Astrocyte of the spinal cord (primary cell): ENCODE measurements at regions not wholly inside any gene's neighbourhood (a gene's known extent, or its start where the extent isn't known, plus 50 kb on each side); places are given as distances from the start of the nearest gene placed in this dataset.

Source experiments
- DNase-seq: peaks from one replicate; pipeline ENCODE4 v3.0.0; 2011; ENCODE audit warnings: low read depth, low spot score
- H3K4me3 ChIP-seq: 2 replicates; pipeline ENCODE4 v1.5.1; 2011; ENCODE audit warnings: low read depth, mild to moderate bottlenecking, low read length, moderate library complexity
- in situ Hi-C: cut with HindIII; loops from 2 replicates; pipeline ENCODE4 v1.10.0; 2017; ENCODE audit warnings: low sequenced_read_pairs
- TF ChIP-seq, protein P1 (sequence below): IDR thresholded peaks from 2 replicates; pipeline ENCODE4 v1.5.1; 2012; ENCODE audit warnings: low read depth, mild to moderate bottlenecking, low read length, inconsistent platforms

DNA sequence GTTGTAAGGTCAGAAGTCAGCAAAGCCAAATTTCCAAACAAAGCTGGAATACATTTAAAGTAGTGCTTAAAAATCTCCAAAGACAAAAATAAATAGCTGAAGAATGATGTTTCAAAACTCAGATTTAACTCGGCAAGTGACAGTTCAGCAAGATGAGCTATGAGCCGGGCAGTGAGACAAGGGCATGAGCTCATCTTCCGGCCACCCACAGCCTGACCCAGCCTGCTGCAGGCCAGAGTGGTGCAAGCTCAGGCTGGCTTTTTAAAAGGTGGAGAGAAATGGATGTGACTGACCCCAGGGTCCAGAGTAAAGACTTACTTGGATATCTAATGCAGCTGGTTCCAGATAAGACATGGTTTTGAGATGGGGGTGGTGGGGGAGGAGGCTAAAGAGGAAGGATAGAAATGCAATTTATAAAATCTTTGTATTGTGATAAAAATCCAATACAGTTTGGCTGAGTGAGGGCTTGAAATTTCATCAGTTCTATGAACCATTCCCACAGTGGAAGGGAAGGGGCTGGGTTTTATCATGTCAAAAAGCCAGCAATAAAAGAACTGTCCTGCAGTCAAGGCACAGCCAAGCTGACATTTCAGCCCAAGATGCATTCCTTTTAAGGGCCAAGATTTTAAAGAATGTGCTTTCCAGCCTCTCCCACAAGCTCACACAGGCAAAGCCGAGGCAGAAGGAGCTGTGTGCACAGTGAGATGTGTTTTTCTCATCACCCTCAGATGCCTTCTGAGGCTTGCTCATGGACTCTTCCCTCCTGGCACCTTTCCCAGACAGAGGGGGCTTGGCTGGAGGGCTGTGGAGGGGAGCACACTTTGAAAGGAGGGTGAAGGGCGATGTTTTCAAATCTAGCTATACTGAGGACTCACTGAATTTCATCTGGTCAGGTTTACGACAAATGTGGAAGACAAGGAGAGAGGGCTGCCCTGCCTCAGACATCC is 97.9 kb upstream of the KLHL29 start:
- peak; percentile 70 for DNase-seq
- H3K4me3 ChIP-seq = no peak overlapping the region
- in situ Hi-C loops = no loop called here
- TF ChIP-seq, protein P1, sequence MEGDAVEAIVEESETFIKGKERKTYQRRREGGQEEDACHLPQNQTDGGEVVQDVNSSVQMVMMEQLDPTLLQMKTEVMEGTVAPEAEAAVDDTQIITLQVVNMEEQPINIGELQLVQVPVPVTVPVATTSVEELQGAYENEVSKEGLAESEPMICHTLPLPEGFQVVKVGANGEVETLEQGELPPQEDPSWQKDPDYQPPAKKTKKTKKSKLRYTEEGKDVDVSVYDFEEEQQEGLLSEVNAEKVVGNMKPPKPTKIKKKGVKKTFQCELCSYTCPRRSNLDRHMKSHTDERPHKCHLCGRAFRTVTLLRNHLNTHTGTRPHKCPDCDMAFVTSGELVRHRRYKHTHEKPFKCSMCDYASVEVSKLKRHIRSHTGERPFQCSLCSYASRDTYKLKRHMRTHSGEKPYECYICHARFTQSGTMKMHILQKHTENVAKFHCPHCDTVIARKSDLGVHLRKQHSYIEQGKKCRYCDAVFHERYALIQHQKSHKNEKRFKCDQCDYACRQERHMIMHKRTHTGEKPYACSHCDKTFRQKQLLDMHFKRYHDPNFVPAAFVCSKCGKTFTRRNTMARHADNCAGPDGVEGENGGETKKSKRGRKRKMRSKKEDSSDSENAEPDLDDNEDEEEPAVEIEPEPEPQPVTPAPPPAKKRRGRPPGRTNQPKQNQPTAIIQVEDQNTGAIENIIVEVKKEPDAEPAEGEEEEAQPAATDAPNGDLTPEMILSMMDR = no peak

DNA sequence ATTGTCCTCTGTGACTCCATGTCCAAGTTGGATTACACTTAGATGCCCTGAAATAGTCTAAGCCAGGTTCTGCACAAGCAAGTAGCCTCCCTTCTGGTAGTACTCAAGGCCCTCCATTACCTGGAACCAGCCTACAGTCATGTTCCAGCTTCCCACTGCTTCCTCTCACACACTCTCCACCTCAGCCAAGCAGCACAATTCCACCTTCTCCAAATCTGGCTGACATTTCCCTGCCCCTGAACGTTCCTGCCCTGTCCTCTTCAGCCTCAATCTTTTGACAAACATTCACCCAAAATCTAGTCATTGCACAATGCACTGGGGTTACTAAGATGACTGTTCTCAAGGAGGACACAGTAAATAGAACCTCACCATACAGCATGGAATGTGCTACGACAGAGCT is 95.3 kb upstream of the KLHL29 start:
- TF ChIP-seq, protein P1 = no peak
- DNase-seq = no peak
- in situ Hi-C loops = no loop called here
- no peak overlapping the region for H3K4me3 ChIP-seq

DNA sequence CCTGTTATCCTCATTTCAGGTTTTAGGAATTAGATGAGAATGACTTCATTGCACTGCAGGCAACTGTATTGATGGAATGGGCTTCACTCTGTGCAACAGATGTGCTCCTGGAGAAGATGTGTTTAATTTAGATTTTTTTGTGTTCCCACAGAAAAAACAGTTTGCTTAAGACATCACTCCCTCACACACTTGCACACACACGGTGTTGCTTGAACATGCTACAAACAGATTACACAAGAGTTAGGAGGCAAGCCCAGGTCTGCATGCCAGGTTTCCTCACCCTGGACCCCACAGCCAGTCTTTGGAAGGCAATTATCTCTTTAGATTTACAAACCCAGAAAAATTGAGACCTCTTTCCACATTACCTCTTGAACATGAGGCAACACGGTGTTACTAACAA is 93.7 kb upstream of the KLHL29 start:
- in situ Hi-C loops = no loop called here
- no peak for DNase-seq
- TF ChIP-seq, protein P1 = no peak
- H3K4me3 ChIP-seq = no peak overlapping the region

DNA sequence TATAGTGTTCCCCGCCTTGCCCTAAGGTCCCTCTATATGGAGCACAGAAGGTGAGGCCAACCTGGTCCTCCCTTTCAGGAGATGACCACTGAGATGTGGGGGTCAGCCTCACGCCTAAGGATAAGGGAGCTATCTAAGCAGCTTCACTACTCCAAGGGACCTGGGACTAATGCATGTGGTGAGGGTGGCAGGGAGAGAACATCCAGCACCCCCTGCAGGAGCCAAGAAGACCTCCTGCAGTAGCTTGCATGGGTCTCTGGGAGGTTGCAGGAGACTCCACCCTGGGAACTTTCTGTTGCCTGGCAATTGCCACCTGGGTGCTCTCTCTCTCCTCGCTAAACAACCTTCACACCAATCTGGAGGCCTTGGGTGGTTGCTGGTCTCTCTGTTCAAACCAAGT is 93.0 kb upstream of the KLHL29 start:
- TF ChIP-seq, protein P1 = no peak
- DNase-seq = no peak
- H3K4me3 ChIP-seq = no peak overlapping the region
- in situ Hi-C loops = no loop called here

DNA sequence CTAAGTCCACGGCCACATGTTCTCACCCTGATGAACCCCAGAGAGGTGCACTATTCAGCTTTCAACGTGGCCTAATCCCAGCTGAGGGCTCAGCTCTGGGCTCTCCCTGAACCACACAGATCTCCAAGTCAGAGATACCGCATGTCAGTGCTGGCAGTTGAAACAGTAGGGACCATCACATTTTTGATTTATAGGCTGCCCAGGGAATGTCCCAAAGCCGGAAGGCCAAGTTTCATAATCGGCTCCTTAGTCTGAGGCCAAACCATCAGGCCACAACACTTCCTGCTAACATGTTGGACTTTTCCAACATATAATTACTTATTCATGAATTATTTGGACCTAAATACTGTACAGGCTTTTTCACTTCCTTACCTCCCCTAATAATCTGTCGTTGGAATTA is 91.9 kb upstream of the KLHL29 start:
- no peak overlapping the region for H3K4me3 ChIP-seq
- in situ Hi-C loops = no loop called here
- DNase-seq = no peak
- TF ChIP-seq, protein P1 = no peak

DNA sequence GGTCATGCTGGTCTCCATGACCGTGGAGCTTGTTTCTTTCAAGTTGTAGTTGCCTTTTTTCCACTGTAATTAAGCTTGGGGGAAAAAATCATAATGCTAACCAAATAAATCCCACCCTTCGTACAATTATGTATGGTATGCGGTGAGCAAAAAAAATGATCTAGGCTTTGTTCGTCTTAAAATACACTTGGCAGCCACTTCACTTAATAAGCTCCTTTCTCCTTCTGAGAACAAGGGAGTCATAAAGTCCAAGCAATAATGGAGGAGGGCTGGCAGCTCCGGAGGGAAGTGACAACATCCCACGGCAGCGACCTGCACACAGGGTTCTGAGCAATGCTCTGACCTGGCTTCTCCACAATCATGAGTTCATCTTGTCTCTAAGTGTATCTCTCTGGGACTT is 91.2 kb upstream of the KLHL29 start:
- TF ChIP-seq, protein P1 = no peak
- DNase-seq = no peak
- no peak overlapping the region for H3K4me3 ChIP-seq
- in situ Hi-C loops = no loop called here
